ENCODE measurements at regions not wholly inside any gene's neighbourhood (a gene's known extent, or its start where the extent isn't known, plus 50 kb on each side); places are given as distances from the start of the nearest gene placed in this dataset.
"Not testable (repeated sequence)": the region's sequence is repeated elsewhere in the genome, so short reads cannot be mapped to it uniquely, and the experiment has no call there.

- H3K9me3 ChIP-seq (ENCODE audit: control insufficient read depth in 2 of 2, insufficient read depth in 1 of 2, low read length in 1 of 2); DNase-seq (ENCODE audit: low read depth in 6 of 9, low spot score in 9 of 9); H3K36me3 ChIP-seq (ENCODE audit: control insufficient read depth in 2 of 2, insufficient read depth in 2 of 2, low read length in 1 of 2); H3K27ac ChIP-seq (ENCODE audit: low read depth in 1 of 2, low read length in 1 of 2); H3K4me1 ChIP-seq (ENCODE audit: control insufficient read depth in 2 of 2, insufficient read depth in 2 of 2, low read length in 2 of 2); H3K4me3 ChIP-seq (ENCODE audit: low read length in 2 of 2); H3K27me3 ChIP-seq (ENCODE audit: control insufficient read depth in 2 of 2, insufficient read depth in 1 of 2, low read length in 1 of 2): not testable (repeated sequence)
- WGBS: no CpG with 5 or more reads among the region's 2 CpGs
These were observed 107.6 kb downstream of the SRGAP2 start for GRCh38 chr1:206310948-206311347.

GRCh38 chr1:206311611-206312273 lies 108.4 kb downstream of the SRGAP2 start:
- 96% methylated on average over 2 of the region's 7 CpGs for WGBS
- not testable (repeated sequence) for H3K27ac ChIP-seq (ENCODE audit: low read depth in 1 of 2, low read length in 1 of 2)

GRCh38 chr1:206312274-206312665 lies 108.9 kb downstream of the SRGAP2 start:
- not testable (repeated sequence) for H3K27ac ChIP-seq (ENCODE audit: low read depth in 1 of 2, low read length in 1 of 2); H3K4me3 ChIP-seq (ENCODE audit: low read length in 2 of 2); H3K9me3 ChIP-seq (ENCODE audit: control insufficient read depth in 2 of 2, insufficient read depth in 1 of 2, low read length in 1 of 2); H3K4me1 ChIP-seq (ENCODE audit: control insufficient read depth in 2 of 2, insufficient read depth in 2 of 2, low read length in 2 of 2); H3K27me3 ChIP-seq (ENCODE audit: control insufficient read depth in 2 of 2, insufficient read depth in 1 of 2, low read length in 1 of 2); H3K36me3 ChIP-seq (ENCODE audit: control insufficient read depth in 2 of 2, insufficient read depth in 2 of 2, low read length in 1 of 2); DNase-seq (ENCODE audit: low read depth in 6 of 9, low spot score in 9 of 9)
- over 99% methylated on average over 5 of the region's 6 CpGs for WGBS

More at GRCh38 chr1:206311611-206312273, 108.4 kb downstream of the SRGAP2 start:
- not testable (repeated sequence) for H3K27me3 ChIP-seq (ENCODE audit: control insufficient read depth in 2 of 2, insufficient read depth in 1 of 2, low read length in 1 of 2); H3K4me3 ChIP-seq (ENCODE audit: low read length in 2 of 2); H3K9me3 ChIP-seq (ENCODE audit: control insufficient read depth in 2 of 2, insufficient read depth in 1 of 2, low read length in 1 of 2); DNase-seq (ENCODE audit: low read depth in 6 of 9, low spot score in 9 of 9); H3K4me1 ChIP-seq (ENCODE audit: control insufficient read depth in 2 of 2, insufficient read depth in 2 of 2, low read length in 2 of 2); H3K36me3 ChIP-seq (ENCODE audit: control insufficient read depth in 2 of 2, insufficient read depth in 2 of 2, low read length in 1 of 2)

GRCh38 chr1:206314951-206315636 lies 111.8 kb downstream of the SRGAP2 start:
- not testable (repeated sequence) for H3K27ac ChIP-seq (ENCODE audit: low read depth in 1 of 2, low read length in 1 of 2); H3K4me1 ChIP-seq (ENCODE audit: control insufficient read depth in 2 of 2, insufficient read depth in 2 of 2, low read length in 2 of 2); H3K36me3 ChIP-seq (ENCODE audit: control insufficient read depth in 2 of 2, insufficient read depth in 2 of 2, low read length in 1 of 2); H3K4me3 ChIP-seq (ENCODE audit: low read length in 2 of 2); H3K9me3 ChIP-seq (ENCODE audit: control insufficient read depth in 2 of 2, insufficient read depth in 1 of 2, low read length in 1 of 2); H3K27me3 ChIP-seq (ENCODE audit: control insufficient read depth in 2 of 2, insufficient read depth in 1 of 2, low read length in 1 of 2); DNase-seq (ENCODE audit: low read depth in 6 of 9, low spot score in 9 of 9)
- WGBS: 100% methylated on average over 2 of the region's 6 CpGs

GRCh38 chr1:206316901-206317300 lies 113.6 kb downstream of the SRGAP2 start:
- H3K27ac ChIP-seq (ENCODE audit: low read depth in 1 of 2, low read length in 1 of 2); DNase-seq (ENCODE audit: low read depth in 6 of 9, low spot score in 9 of 9); H3K27me3 ChIP-seq (ENCODE audit: control insufficient read depth in 2 of 2, insufficient read depth in 1 of 2, low read length in 1 of 2); H3K9me3 ChIP-seq (ENCODE audit: control insufficient read depth in 2 of 2, insufficient read depth in 1 of 2, low read length in 1 of 2); H3K36me3 ChIP-seq (ENCODE audit: control insufficient read depth in 2 of 2, insufficient read depth in 2 of 2, low read length in 1 of 2); H3K4me1 ChIP-seq (ENCODE audit: control insufficient read depth in 2 of 2, insufficient read depth in 2 of 2, low read length in 2 of 2); H3K4me3 ChIP-seq (ENCODE audit: low read length in 2 of 2): not testable (repeated sequence)
- WGBS: no CpG with 5 or more reads among the region's 4 CpGs

- not testable (repeated sequence) for H3K36me3 ChIP-seq (ENCODE audit: control insufficient read depth in 2 of 2, insufficient read depth in 2 of 2, low read length in 1 of 2); H3K27me3 ChIP-seq (ENCODE audit: control insufficient read depth in 2 of 2, insufficient read depth in 1 of 2, low read length in 1 of 2); H3K4me1 ChIP-seq (ENCODE audit: control insufficient read depth in 2 of 2, insufficient read depth in 2 of 2, low read length in 2 of 2); H3K9me3 ChIP-seq (ENCODE audit: control insufficient read depth in 2 of 2, insufficient read depth in 1 of 2, low read length in 1 of 2); H3K4me3 ChIP-seq (ENCODE audit: low read length in 2 of 2)
- DNase-seq (ENCODE audit: low read depth in 6 of 9, low spot score in 9 of 9): peak in 2 of 9 donors; percentile 2 to 7
- H3K27ac ChIP-seq (ENCODE audit: low read depth in 1 of 2, low read length in 1 of 2): peak overlapping the region in 1 of 2 donors; percentile 73
- WGBS: 88% methylated on average over 3 of the region's 5 CpGs
These were observed 114.7 kb downstream of the SRGAP2 start for GRCh38 chr1:206317878-206318514.

GRCh38 chr1:206320227-206320626 lies 116.9 kb downstream of the SRGAP2 start:
- H3K27ac ChIP-seq (ENCODE audit: low read depth in 1 of 2, low read length in 1 of 2); H3K4me1 ChIP-seq (ENCODE audit: control insufficient read depth in 2 of 2, insufficient read depth in 2 of 2, low read length in 2 of 2); H3K27me3 ChIP-seq (ENCODE audit: control insufficient read depth in 2 of 2, insufficient read depth in 1 of 2, low read length in 1 of 2); H3K9me3 ChIP-seq (ENCODE audit: control insufficient read depth in 2 of 2, insufficient read depth in 1 of 2, low read length in 1 of 2); H3K36me3 ChIP-seq (ENCODE audit: control insufficient read depth in 2 of 2, insufficient read depth in 2 of 2, low read length in 1 of 2); H3K4me3 ChIP-seq (ENCODE audit: low read length in 2 of 2); DNase-seq (ENCODE audit: low read depth in 6 of 9, low spot score in 9 of 9): not testable (repeated sequence)
- no CpG with 5 or more reads among the region's 2 CpGs for WGBS

GRCh38 chr1:206326159-206326939 lies 123.0 kb downstream of the SRGAP2 start:
- not testable (repeated sequence) for H3K36me3 ChIP-seq (ENCODE audit: control insufficient read depth in 2 of 2, insufficient read depth in 2 of 2, low read length in 1 of 2); H3K27me3 ChIP-seq (ENCODE audit: control insufficient read depth in 2 of 2, insufficient read depth in 1 of 2, low read length in 1 of 2); H3K4me1 ChIP-seq (ENCODE audit: control insufficient read depth in 2 of 2, insufficient read depth in 2 of 2, low read length in 2 of 2); DNase-seq (ENCODE audit: low read depth in 6 of 9, low spot score in 9 of 9); H3K4me3 ChIP-seq (ENCODE audit: low read length in 2 of 2); H3K9me3 ChIP-seq (ENCODE audit: control insufficient read depth in 2 of 2, insufficient read depth in 1 of 2, low read length in 1 of 2); H3K27ac ChIP-seq (ENCODE audit: low read depth in 1 of 2, low read length in 1 of 2)
- WGBS: 83% methylated on average over 5 of the region's 6 CpGs

- not testable (repeated sequence) for H3K9me3 ChIP-seq (ENCODE audit: control insufficient read depth in 2 of 2, insufficient read depth in 1 of 2, low read length in 1 of 2); H3K36me3 ChIP-seq (ENCODE audit: control insufficient read depth in 2 of 2, insufficient read depth in 2 of 2, low read length in 1 of 2); H3K4me1 ChIP-seq (ENCODE audit: control insufficient read depth in 2 of 2, insufficient read depth in 2 of 2, low read length in 2 of 2); H3K27me3 ChIP-seq (ENCODE audit: control insufficient read depth in 2 of 2, insufficient read depth in 1 of 2, low read length in 1 of 2); DNase-seq (ENCODE audit: low read depth in 6 of 9, low spot score in 9 of 9); H3K4me3 ChIP-seq (ENCODE audit: low read length in 2 of 2); H3K27ac ChIP-seq (ENCODE audit: low read depth in 1 of 2, low read length in 1 of 2)
- 100% methylated on average over 2 of the region's 5 CpGs for WGBS
These were observed 128.3 kb downstream of the SRGAP2 start for GRCh38 chr1:206331597-206331996.

All from thymus (tissue), 11 donors.